ENCODE measurements at regions not wholly inside any gene's neighbourhood (a gene's known extent, or its start where the extent isn't known, plus 50 kb on each side); places are given as distances from the start of the nearest gene placed in this dataset.
"Not testable (repeated sequence)": the region's sequence is repeated elsewhere in the genome, so short reads cannot be mapped to it uniquely, and the experiment has no call there.

DNA sequence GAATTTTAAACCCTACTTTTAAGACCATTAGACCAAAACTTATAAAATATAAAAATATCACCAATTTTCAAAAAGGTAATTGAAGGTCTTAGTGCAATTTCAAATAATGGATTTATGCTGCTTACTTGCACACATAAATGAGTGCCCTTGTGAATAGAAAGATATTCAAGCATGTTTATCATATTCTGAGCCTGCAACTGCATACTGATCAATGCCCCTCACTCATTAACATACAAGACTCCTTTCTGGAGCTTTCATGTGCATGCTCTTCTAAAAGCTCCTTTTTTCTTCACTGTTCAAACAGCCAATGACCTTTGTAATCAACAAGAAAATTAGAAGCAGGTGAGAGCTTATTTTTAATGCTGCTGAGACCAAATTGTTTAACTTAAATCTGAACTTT is 1139.3 kb downstream of the HACE1 start:
- DNase-seq: no peak

DNA sequence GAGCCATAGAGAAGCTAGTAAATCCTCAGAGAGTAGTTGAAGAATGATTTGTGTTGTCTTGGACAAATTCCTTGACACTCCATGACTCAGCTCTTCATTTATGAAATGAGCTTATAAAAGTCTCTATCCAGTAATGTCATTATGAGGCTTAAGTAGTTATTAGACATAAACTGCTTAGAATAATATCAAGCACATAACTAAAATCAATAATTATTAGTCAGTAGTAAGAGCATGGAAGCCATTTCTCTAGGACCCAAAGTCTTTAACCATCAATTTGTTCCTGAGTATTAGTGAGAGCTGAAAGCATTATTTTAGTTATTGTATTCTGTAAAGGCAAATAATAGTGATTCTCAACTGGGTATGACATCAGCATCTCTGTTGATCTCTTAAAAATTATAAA is 1140.2 kb downstream of the HACE1 start:
- no peak for DNase-seq

GRCh38 chr6:103715269-103715668 is 1144.5 kb downstream of the HACE1 start:
- DNase-seq: no peak

- DNase-seq: not testable (repeated sequence)
These were observed 1150.5 kb downstream of the HACE1 start for GRCh38 chr6:103709236-103709635.

GRCh38 chr6:103707596-103708325 is 1152.0 kb downstream of the HACE1 start:
- DNase-seq: no peak

GRCh38 chr6:103699769-103700168 is 1160.0 kb downstream of the HACE1 start:
- no peak for DNase-seq

- no peak for DNase-seq
These were observed 1172.3 kb downstream of the HACE1 start for GRCh38 chr6:103687430-103687829.

- no peak for DNase-seq
These were observed 1179.6 kb downstream of the HACE1 start for GRCh38 chr6:103680116-103680515.

- DNase-seq: no peak
These were observed 1182.4 kb downstream of the HACE1 start for GRCh38 chr6:103677290-103677689.

DNA sequence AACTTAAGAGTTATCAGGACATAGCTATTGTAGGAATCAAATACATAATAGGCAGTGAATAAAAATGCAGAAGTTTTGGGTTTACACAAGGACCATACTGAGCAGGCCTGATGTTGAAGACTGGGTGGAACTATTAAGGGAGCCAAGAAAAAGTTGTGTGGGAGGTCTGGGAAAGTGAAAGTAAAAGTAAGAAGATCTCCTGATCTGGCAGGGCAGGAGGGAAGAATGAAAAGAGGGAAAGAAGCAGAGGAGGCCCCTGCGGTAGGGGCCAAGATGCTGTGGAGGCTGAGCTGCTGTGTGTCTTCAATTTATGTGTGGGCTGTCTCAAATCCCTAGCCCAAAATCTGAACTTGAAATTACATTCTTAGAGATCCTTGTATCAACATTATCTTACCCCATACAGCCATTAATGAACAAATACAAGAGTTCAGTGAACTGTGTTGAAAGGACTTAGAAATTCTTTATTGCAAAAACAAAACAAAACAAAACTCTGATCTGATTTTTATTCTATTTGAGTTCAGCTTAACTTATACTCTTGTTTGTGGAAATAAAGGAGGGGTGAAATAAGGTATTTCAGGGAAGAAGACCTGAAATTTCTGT is 1183.8 kb downstream of the HACE1 start:
- DNase-seq: no peak

DNA sequence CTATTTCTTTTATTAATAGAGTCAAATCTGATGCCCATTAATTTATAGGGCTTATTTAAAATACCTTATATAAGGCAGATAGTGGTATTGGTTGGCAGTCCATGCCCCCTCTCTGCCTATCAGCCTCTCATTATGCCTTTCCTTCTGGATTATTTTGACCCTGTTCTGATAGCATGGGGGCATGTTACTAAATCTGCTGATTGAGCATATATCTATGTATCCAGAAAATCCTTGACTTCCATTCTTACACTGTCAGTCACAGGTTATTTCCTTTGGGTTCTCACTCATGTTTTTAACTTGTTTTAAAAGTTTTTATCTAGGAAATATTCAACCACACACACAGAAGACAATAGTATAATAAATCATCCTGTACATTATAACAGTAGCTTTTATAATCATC is 1184.9 kb downstream of the HACE1 start:
- DNase-seq: no peak

DNA sequence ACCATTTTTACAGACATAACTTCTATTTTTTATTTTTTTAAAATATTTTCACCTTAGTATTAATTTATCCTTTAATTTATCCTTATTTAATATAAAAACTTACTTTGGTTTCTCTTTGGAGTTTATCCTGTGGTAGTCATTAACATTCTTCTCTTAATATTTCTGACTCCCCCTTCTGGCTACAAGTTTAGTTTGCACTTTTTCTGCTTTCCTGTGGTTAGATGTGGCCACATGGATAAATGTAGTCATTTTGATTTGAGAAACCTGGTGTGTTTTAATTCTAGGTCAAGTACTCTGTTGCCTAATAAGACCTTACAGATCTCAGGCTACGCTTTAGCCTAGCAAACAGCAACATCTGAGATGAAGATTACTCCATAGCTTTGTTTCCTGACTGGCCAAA is 1187.5 kb downstream of the HACE1 start:
- no peak for DNase-seq

- DNase-seq: no peak
These were observed 1230.1 kb downstream of the HACE1 start for GRCh38 chr6:103629613-103630012.

- no peak for DNase-seq
These were observed 1242.1 kb downstream of the HACE1 start for GRCh38 chr6:103617642-103618041.

- no peak for DNase-seq
These were observed 1272.0 kb downstream of the HACE1 start for GRCh38 chr6:103587722-103588121.

DNA sequence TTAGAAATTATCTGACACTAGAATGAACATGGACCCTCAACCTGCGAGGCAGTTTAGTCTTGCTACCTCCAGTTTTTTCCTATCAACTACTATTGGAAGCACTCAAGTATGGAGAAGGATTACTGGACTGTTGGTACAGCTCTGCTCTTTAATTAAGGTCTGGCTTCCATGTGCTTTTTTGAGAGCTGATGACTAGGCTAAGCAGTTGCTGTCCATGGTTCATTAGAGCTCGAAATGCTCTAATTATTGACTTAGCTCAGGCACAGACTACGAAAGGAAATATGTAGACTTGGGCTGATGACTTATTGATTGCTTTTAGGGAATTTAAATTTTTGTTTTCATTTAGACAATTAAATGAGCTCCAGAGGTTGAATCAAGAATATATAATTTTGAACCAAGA is 1281.6 kb downstream of the HACE1 start:
- no peak for DNase-seq

DNA sequence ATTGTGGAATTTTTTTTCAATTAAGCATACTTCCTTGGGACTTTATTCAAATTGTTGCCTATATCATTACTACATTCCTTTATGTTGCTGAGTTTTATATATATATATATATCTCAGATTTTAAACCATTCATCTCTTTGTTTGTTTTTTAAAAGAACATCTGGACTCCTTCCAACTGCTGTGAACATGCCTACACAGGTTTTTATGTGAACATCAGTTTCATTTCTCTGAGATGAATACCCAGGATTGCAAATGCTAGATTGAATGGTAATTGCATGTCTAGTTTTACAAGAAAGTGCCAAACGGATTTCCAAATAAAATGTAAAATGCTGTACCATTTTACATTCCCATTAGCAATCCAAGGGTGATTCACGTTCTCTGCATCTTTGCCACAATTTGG is 1289.3 kb downstream of the HACE1 start:
- DNase-seq: no peak

DNA sequence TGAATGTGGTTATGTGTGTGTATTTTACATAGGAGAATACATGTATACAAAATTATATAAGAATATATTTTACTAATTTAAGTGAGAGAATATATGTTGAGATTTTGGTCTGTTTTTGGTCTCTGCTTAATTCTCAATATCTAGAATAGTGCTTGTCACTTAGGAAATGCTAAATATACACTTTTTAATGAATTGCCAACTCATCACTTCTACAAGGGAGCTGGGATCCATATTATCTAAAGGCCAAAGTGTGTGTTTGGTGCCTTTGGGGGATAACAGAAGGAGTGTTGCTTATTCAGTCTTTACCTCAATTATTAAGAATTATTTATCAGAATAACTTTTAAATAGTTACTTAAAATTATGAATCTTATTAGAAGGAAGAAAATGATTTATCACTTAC is 1304.8 kb downstream of the HACE1 start:
- DNase-seq: no peak

GRCh38 chr6:103538381-103538780 is 1321.3 kb downstream of the HACE1 start:
- no peak for DNase-seq

DNA sequence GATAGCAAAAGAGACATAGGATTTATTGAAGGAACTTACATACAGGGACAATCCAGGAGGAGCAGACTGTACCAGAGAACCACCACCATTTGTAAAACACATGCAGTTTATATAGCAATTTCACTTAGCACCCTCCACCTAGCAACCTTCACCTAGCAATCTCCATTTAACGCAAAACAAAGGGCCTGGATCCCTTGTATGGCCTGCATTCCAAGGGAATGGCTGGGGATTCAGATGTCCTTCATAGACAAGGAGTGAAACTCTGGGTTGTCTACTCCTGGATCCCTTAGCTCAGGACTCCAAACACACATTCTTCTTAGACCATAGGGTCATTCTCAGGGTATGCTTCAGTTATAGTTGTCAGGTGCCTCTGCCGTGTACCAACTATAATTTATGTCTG is 1324.9 kb downstream of the HACE1 start:
- DNase-seq: no peak

DNA sequence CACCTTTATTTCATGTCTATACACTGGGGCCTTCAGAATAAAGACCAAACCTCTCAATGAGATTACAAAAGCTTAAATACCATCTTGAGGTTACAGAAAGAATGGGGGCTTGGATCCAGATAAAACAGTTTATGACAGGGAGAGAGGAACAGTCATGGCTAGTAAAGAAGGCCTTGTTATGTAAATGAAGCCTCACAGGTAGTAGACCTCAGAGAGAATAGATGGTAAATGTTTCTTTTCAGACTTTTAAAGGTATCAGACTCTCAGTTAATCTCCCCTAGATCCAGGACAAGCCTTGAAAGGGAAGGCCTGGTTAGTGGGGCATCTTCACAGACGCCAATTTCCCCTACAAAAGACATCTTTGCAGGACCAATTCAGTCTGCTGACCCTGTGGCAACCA is 1325.6 kb downstream of the HACE1 start:
- DNase-seq: no peak

DNA sequence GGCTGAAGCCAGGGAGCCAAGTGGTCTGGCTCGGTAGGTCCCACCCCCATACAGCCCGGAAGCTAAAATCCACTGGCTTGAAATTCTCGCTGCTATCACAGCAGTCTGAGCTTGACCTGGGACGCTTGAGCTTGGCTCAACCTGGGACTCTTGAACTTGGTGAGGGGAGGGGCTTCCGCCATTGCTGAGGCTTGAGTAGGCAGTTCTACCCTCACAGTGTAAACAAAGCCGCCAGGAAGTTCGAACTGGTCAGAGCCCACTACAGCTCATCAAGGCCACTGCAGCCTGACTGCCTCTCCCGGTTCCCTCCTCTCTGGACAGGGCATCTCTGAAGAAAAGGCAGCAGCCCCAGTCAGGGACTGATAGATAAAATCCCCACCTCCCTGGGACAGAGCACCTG is 1337.7 kb downstream of the HACE1 start:
- DNase-seq: no peak

- no peak for DNase-seq
These were observed 1343.4 kb downstream of the HACE1 start for GRCh38 chr6:103516336-103516735.

DNA sequence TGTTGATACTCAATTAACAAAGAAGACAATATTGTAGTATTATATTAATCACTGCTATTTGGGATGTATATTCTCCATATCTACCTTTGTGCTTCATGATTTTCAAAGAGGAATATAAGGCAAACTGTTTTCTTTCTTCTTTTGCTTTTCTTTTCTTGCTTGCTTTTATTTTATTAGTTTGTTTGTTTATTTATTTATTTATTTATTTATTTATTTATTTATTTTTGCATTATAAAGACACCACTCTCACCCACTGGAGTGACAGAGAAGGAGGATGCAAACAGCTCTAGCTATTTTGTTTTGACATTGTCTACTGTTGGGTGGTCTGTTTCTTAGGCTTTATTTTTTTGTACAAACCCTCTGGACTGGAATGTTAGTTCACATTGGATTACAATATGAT is 1352.7 kb downstream of the HACE1 start:
- DNase-seq: no peak

- DNase-seq: no peak
These were observed 1354.6 kb downstream of the HACE1 start for GRCh38 chr6:103505155-103505518.
